ENCODE measurements at regions not wholly inside any gene's neighbourhood (a gene's known extent, or its start where the extent isn't known, plus 50 kb on each side); places are given as distances from the start of the nearest gene placed in this dataset.

GRCh38 chr14:62453226-62453625, 592.0 kb downstream of the KCNH5 start:
- no peak for TF ChIP-seq CTCF (IDR thresholded peaks at IDR 0.05)
- TF ChIP-seq ZFX (IDR thresholded peaks at IDR 0.05; ENCODE audit: borderline replicate concordance) = no peak

Data from 22Rv1 (cell line).